Transverse colon (tissue), 3 donors: ENCODE measurements at regions not wholly inside any gene's neighbourhood (a gene's known extent, or its start where the extent isn't known, plus 50 kb on each side); places are given as distances from the start of the nearest gene placed in this dataset.

ENCODE experiments used
- CTCF ChIP-seq, 5 experiments: fragments of 200-600 bp in 3 of 5; fragments of 450-650 bp in 2 of 5; sonication (generic) in 3 of 5; IDR thresholded peaks; 1 replicate in 2 of 5; 2 replicates in 3 of 5; pipeline ENCODE4 v1.5.1; 2016 to 2017; ENCODE audit warnings: antibody characterized with exemption in 5 of 5, inconsistent platforms in 3 of 5, mild to moderate bottlenecking in 2 of 5, moderate library complexity in 1 of 5
- EP300 ChIP-seq: sonication (generic); formaldehyde crosslinking; IDR thresholded peaks from one replicate; pipeline ENCODE4 v1.6.1; 2017; ENCODE audit warnings: antibody characterized with exemption, low read depth
- POLR2A ChIP-seq: fragments of 450-650 bp; IDR thresholded peaks from one replicate; pipeline ENCODE4 v1.6.1; 2016; ENCODE audit warnings: antibody characterized with exemption, mild to moderate bottlenecking, moderate library complexity

DNA sequence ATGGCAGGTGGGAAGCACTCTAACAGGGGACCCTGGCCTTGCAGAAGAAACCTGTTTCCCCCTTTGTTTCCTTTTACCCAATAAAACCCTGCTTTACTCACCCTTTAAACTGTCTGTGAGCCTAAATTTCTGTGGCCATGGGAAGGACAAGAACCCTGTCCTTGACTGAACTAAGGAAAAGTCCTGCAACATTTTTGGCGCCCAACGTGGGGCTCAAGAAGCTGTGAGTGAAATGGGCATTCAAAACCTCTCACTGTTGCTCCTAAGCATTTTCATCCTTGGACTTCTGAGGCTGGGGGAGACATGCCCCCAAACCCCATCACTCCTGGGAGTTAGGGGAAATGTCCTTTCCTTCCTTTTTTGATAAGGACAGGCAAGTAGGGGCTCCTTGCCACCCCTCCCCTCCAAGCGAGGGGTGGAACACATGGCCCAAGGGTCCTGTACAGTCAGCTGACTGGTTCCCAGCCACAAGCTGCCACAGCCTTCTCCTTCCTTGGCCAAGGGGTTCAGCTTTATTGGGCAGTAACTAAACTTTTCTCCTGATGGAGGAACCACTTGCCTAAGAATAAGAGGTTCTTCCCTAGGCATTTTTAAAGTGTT lies 381.6 kb downstream of the KLF5 start:
- TF ChIP-seq CTCF (IDR thresholded peaks at IDR 0.05) (no peak), POLR2A (no peak), EP300 (no peak)
